Pancreas (tissue), 10 donors: ENCODE measurements at regions not wholly inside any gene's neighbourhood (a gene's known extent, or its start where the extent isn't known, plus 50 kb on each side); places are given as distances from the start of the nearest gene placed in this dataset.
A peak's percentile ranks its signal among the peaks of the same experiment; 100 is the strongest.

Experiments used
- ATAC-seq, 4 donors: fragments of 200-7000 bp; cut with Tn5 transposase; one replicate each; pipeline versions ENCODE4 v1.8.0 to v1.9.1; 2020; ENCODE audit warnings: mild to moderate bottlenecking in 4 of 4, moderate library complexity in 4 of 4
- DNase-seq, 6 donors: peaks; one replicate each; pipeline ENCODE4 v3.0.0-alpha.2; 2020
- FAIRE-seq: peaks from 2 replicates; lab custom pipeline; 2012; peaks lifted over from hg19 to GRCh38; lab: Jason Lieb, UNC
- H3K27ac ChIP-seq, 4 donors: fragments of 200-600 bp; sonication (generic); 1 replicate in 3 of 4; 2 replicates in 1 of 4; pipeline versions ENCODE4 v1.5.0 to v1.8.0; 2020
- H3K27me3 ChIP-seq, 4 donors: fragments of 200-600 bp; one replicate each; pipeline ENCODE4 v1.8.0; 2021
- H3K36me3 ChIP-seq, 3 donors: fragments of 200-600 bp; sonication (generic) in 1 of 3; one replicate each; pipeline versions ENCODE4 v1.5.0 to v1.8.0; 2020 to 2021
- H3K4me1 ChIP-seq, 3 donors: fragments of 200-600 bp; one replicate each; pipeline ENCODE4 v1.8.0; 2021
- H3K4me3 ChIP-seq, 4 donors: fragments of 200-600 bp; sonication (generic) in 2 of 4; one replicate each; pipeline versions ENCODE4 v1.5.0 to v1.8.0; 2020 to 2021
- H3K9me3 ChIP-seq, 4 donors: fragments of 200-600 bp; one replicate each; pipeline ENCODE4 v1.8.0; 2021
- WGBS, 2 donors: extraction: QIAGEN DNeasy Blood & Tissue Kit; methylation state at CpG; one replicate each; pipeline ENCODE4 v1.1.7; 2013; 5-methylcytosine and 5-hydroxymethylcytosine counted together
- intact Hi-C, 3 donors: fragments of 100-400 bp; cut with DNase I; formaldehyde crosslinking; loops; one replicate each; pipeline versions ENCODE4 v1.11.1 to v1.14.2; 2022
- TF ChIP-seq, protein P1 (sequence below), 4 donors: fragments of 200-600 bp; sonication (generic) in 3 of 4; IDR thresholded peaks; one replicate each; pipeline versions ENCODE4 v1.5.0 to v1.8.0; 2021; ENCODE audit warnings: antibody characterized with exemption in 4 of 4
- donor health status: healthy with polysubstance abuse.
- donor health status: DM: no; HTN: no; CAD: no; lungs with moderate emphysema.
- donor health status: DM: no; HTN: no; CAD: no.
- donor health status: control.
- donor health status: control.
- donor health status: Bipolar disorder and iron deficiency.
- donor health status: DM: yes; HTN: yes; CAD: no.
- donor health status: DM: no; HTN: no; CAD: no.
- donor health status: DM: no; HTN: no; CAD: no.
- donor health status: DM: yes; HTN: yes; CAD: no.

DNA sequence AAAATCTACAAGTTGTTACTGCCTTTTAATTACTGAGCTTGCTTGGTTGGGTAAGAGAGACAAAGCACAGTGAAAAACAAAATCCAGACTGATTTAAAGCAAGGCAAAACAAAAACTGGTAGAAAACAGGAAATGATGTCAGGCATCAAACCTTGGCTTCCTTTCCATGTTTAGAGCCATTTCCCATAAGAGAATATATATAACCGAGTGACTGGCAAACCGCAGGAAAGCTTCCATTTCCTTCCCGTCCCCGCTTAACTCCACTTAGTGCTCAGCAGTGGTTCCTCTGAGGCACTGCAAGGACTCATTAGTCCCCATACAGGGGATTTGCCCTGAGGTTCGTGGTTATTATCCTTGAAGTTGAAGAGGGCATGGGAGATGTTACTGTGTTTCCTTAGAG is 446.3 kb downstream of the LPIN1 start:
- H3K27ac ChIP-seq, result peak overlapping the region in 1 of 4 donors; percentile 32

DNA sequence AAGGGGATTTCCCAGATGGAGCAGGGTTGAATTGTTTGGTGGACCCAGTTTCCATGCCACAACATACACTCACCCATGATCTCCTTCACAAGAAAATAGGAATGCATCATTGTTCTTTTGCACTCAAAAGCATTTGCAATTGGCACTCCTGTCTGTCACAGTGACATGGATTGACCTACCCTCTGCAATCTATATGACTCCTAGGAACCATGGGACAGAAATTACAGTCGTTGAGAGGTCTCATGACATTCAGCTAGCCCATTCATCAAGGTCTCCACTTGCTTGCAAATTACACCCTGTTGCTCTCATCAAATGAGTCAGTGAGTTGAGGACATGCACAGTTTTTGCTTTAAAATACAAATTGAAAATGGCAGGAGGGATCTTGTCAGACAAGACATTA is 448.5 kb downstream of the LPIN1 start:
- FAIRE-seq, result no peak
- no peaks in the 10 kb centered on the region for H3K36me3 ChIP-seq
- no peak for DNase-seq
- H3K27ac ChIP-seq, result no peak overlapping the region
- no peaks in the 10 kb centered on the region for H3K9me3 ChIP-seq
- intact Hi-C loops, result no loop called here
- H3K4me1 ChIP-seq, result no peaks in the 10 kb centered on the region
- TF ChIP-seq, protein P1, sequence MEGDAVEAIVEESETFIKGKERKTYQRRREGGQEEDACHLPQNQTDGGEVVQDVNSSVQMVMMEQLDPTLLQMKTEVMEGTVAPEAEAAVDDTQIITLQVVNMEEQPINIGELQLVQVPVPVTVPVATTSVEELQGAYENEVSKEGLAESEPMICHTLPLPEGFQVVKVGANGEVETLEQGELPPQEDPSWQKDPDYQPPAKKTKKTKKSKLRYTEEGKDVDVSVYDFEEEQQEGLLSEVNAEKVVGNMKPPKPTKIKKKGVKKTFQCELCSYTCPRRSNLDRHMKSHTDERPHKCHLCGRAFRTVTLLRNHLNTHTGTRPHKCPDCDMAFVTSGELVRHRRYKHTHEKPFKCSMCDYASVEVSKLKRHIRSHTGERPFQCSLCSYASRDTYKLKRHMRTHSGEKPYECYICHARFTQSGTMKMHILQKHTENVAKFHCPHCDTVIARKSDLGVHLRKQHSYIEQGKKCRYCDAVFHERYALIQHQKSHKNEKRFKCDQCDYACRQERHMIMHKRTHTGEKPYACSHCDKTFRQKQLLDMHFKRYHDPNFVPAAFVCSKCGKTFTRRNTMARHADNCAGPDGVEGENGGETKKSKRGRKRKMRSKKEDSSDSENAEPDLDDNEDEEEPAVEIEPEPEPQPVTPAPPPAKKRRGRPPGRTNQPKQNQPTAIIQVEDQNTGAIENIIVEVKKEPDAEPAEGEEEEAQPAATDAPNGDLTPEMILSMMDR (IDR thresholded peaks at IDR 0.05), result no peak
- ATAC-seq, result no peak
- 63% methylated on average over 1 of the region's 1 CpG for WGBS, 2 donors
- no peak overlapping the region for H3K4me3 ChIP-seq
- no peaks in the 10 kb centered on the region for H3K27me3 ChIP-seq

More for the DNA sequence above, 446.3 kb downstream of the LPIN1 start:
- TF ChIP-seq, protein P1 (IDR thresholded peaks at IDR 0.05), result no peak
- peak in 2 of 4 donors; percentile 40 to 68 for ATAC-seq
- Histone ChIP-seq H3K4me3 (no peak overlapping the region), H3K36me3 (no peaks in the 10 kb centered on the region), H3K27me3 (no peaks in the 10 kb centered on the region), H3K9me3 (no peaks in the 10 kb centered on the region), H3K4me1 (no peaks in the 10 kb centered on the region)
- FAIRE-seq, result no peak
- intact Hi-C loops, result no loop called here
- WGBS, 2 donors, result 85 to 89% methylated on average over 5 of the region's 5 CpGs
- no peak for DNase-seq

DNA sequence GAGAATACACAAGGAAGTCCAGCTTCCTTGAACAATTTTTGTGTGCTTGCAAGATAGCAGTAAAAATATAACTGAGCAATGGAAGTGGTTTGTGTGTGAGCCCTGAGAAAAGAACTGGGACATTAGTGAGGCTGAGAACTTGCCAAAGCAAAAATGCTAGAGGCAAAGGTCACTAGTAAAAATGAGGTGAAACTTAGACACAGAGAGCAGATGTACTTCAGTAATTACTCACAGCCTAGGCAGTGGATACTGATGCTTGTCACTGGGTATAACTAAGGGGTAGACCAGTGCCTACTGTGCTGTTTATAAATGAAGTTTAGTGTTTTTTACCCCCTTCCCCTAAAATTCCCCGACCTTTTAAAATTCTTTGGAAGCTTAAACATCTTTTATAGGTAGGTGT is 450.1 kb downstream of the LPIN1 start:
- FAIRE-seq (no peak), ATAC-seq (no peak), DNase-seq (no peak)
- TF ChIP-seq, protein P1 (IDR thresholded peaks at IDR 0.05), result no peak
- WGBS, 2 donors, result 71 to 73% methylated on average over 1 of the region's 1 CpG
- Histone ChIP-seq H3K36me3 (no peaks in the 10 kb centered on the region), H3K9me3 (no peaks in the 10 kb centered on the region), H3K27me3 (no peaks in the 10 kb centered on the region), H3K4me3 (no peak overlapping the region), H3K4me1 (no peaks in the 10 kb centered on the region), H3K27ac (no peak overlapping the region)
- intact Hi-C loops, result no loop called here

DNA sequence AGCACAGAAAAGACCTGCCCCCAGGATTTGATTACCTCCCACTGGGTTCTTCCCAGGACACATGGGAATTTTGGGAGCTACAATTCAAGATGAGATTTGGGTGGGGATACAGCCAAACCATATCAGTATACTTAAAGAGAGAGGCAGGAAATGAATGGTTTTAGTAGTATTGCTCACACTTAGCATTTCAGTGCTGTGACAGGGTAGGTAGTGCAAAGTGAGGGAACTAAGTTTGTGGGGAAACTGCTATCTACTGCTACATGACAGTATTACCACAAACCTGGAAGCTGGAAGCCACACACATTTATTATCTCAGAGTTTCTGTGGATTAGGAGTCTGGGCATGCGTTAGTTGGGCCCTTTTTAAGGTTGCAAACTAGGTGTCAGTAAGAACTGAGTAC is 450.7 kb downstream of the LPIN1 start:
- intact Hi-C loops, result no loop called here
- no peaks in the 10 kb centered on the region for H3K9me3 ChIP-seq
- no peak overlapping the region for H3K4me3 ChIP-seq
- FAIRE-seq (no peak), ATAC-seq (no peak), DNase-seq (no peak)
- H3K4me1 ChIP-seq, result no peaks in the 10 kb centered on the region
- TF ChIP-seq, protein P1 (IDR thresholded peaks at IDR 0.05), result no peak
- 88 to 97% methylated on average over 1 of the region's 1 CpG for WGBS, 2 donors
- H3K27ac ChIP-seq, result no peak overlapping the region
- H3K27me3 ChIP-seq, result no peaks in the 10 kb centered on the region
- no peaks in the 10 kb centered on the region for H3K36me3 ChIP-seq

DNA sequence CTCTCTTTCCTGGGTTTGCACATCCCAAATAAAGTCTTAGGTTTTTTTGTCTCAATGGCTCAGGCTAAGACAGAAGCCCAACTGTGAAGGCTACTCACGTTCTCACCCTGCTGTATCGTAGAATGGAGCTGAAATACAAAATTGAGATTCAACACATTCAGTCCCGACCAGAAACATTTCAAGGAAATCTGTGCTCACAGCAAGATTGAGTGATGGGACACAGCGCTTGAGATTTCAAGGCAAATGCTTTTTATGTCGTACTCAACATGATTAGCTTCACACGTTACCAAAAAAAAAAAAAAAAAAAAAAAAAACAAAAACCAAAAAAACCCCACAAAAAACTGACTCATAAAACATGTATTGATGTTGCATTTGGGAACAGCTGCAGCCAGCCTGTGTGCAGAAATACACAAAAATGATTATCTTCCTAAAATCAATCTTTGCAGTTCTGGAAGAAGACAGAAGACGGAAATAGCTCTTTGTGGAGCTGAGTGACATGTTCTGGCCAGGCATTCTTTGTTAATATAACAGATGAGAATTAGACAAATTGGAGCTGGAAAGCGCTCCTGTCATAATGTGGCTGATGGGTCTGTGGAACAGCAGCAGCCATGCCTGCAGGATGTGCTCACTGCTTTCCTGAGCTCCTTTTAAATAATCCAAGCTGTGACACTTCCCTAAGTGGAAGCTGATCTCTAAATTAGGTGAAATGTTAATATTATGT is 453.2 kb downstream of the LPIN1 start:
- no peaks in the 10 kb centered on the region for H3K9me3 ChIP-seq
- ATAC-seq (no peak), FAIRE-seq (no peak), DNase-seq (no peak)
- WGBS, 2 donors, result 85% methylated on average over 8 of the region's 8 CpGs
- H3K4me3 ChIP-seq, result no peak overlapping the region
- H3K4me1 ChIP-seq, result no peaks in the 10 kb centered on the region
- no peak overlapping the region for H3K27ac ChIP-seq
- H3K36me3 ChIP-seq, result no peaks in the 10 kb centered on the region
- TF ChIP-seq, protein P1 (IDR thresholded peaks at IDR 0.05), result no peak
- H3K27me3 ChIP-seq, result no peaks in the 10 kb centered on the region
- intact Hi-C loops, result no loop called here
